GM12878 (cell line): ENCODE measurements at regions not wholly inside any gene's neighbourhood (a gene's known extent, or its start where the extent isn't known, plus 50 kb on each side); places are given as distances from the start of the nearest gene placed in this dataset.

ENCODE experiments used
- ATAC-seq: fragments of 200-7000 bp; cut with Tn5 transposase; 3 replicates; pipeline ENCODE4 v1.9.1; 2020; ENCODE audit warnings: mild to moderate bottlenecking, moderate library complexity
- BruUV-seq: library from RNA; stranded (reverse); fragments of 400-500 nt; replicated peaks from 2 replicates; lab custom pipeline; 2021; lab: Mats Ljungman, UMichigan
- CTCF ChIA-PET: fragments of 300-600 bp; sonication (Branson Sonifier 250); formaldehyde crosslinking; extraction: SDS; loops from one replicate; lab custom pipeline; 2021; ENCODE audit warnings: inconsistent platforms; lab: Yijun Ruan, JAX
- POLR2A ChIA-PET: fragments of 350-600 bp; formaldehyde crosslinking; extraction: SDS; loops from one replicate; lab custom pipeline; 2021; ENCODE audit warnings: inconsistent platforms; lab: Charles Lee
- RAD21 ChIA-PET: fragments of 300-600 bp; sonication (Branson Sonifier 250); formaldehyde crosslinking; loops from one replicate; lab custom pipeline; 2023; ENCODE audit warnings: antibody characterized with exemption; ENCODE audit not compliant: unreplicated experiment; lab: Charles Lee
- SMC1A ChIA-PET: fragments of 300-600 bp; sonication (Branson Sonifier 250); formaldehyde crosslinking; loops from one replicate; lab custom pipeline; 2023; ENCODE audit not compliant: unreplicated experiment, uncharacterized antibody; lab: Charles Lee
- DNase-seq: peaks from one replicate; pipeline ENCODE4 v3.0.0-alpha.2; 2011; ENCODE audit warnings: low read depth, low spot score
- FAIRE-seq: peaks from 3 replicates; lab custom pipeline; 2011; peaks lifted over from hg19 to GRCh38; lab: Jason Lieb, UNC
- H2AFZ ChIP-seq: 2 replicates; pipeline ENCODE4 v1.6.0; 2011; ENCODE audit warnings: low read depth, low read length, control low read depth; ENCODE audit not compliant: control insufficient read depth
- H3K27ac ChIP-seq: 2 replicates; pipeline ENCODE4 v1.5.1; 2011; ENCODE audit warnings: control low read depth; ENCODE audit not compliant: control insufficient read depth, insufficient read depth
- H3K27me3 ChIP-seq, 2 experiments: replicated peaks in 1 of 2; 2 replicates each; pipeline versions ENCODE4 v1.6.0 to v1.6.1; 2011; ENCODE audit warnings: low read length in 1 of 2; ENCODE audit not compliant: control insufficient read depth in 2 of 2, insufficient read depth in 2 of 2
- H3K36me3 ChIP-seq, 2 experiments: 2 replicates each; pipeline ENCODE4 v1.5.1; 2011; ENCODE audit warnings: low read length in 1 of 2; ENCODE audit not compliant: control insufficient read depth in 2 of 2, insufficient read depth in 2 of 2
- H3K4me1 ChIP-seq: 2 replicates; pipeline ENCODE4 v1.6.1; 2011; ENCODE audit warnings: mild to moderate bottlenecking, low read length, moderate library complexity, mixed read lengths; ENCODE audit not compliant: control insufficient read depth, insufficient read depth
- H3K4me2 ChIP-seq: 2 replicates; pipeline ENCODE4 v1.6.0; 2011; ENCODE audit warnings: control low read depth; ENCODE audit not compliant: control insufficient read depth, insufficient read depth
- H3K4me3 ChIP-seq: fragments of 200-600 bp; sonication (generic); 2 replicates; pipeline ENCODE4 v1.5.1; 2016
- H3K79me2 ChIP-seq: 2 replicates; pipeline ENCODE4 v1.6.0; 2011; ENCODE audit warnings: low read length; ENCODE audit not compliant: control insufficient read depth, insufficient read depth
- H3K9ac ChIP-seq: 2 replicates; pipeline ENCODE4 v1.8.0; 2011; ENCODE audit warnings: low read length, control low read depth, mixed read lengths; ENCODE audit not compliant: control insufficient read depth, insufficient read depth
- H3K9me3 ChIP-seq: replicated peaks from 3 replicates; pipeline ENCODE4 v1.5.1; 2011; ENCODE audit warnings: mild to moderate bottlenecking, low read length; ENCODE audit not compliant: control insufficient read depth, insufficient read depth
- H4K20me1 ChIP-seq: 2 replicates; pipeline ENCODE4 v1.6.0; 2011; ENCODE audit not compliant: control insufficient read depth, insufficient read depth
- ATF7 ChIP-seq: fragments of 450-650 bp; IDR thresholded peaks from 2 replicates; pipeline ENCODE4 v1.6.1; 2016; ENCODE audit warnings: low read depth, mild to moderate bottlenecking
- BACH1 ChIP-seq: fragments of 450-650 bp; IDR thresholded peaks from 2 replicates; pipeline ENCODE4 v1.6.1; 2017; ENCODE audit warnings: mild to moderate bottlenecking, borderline replicate concordance
- CBX5 ChIP-seq: sonication (generic); IDR thresholded peaks from 2 replicates; pipeline ENCODE4 v1.6.1; 2016; ENCODE audit warnings: low read depth, moderate library complexity, mild to moderate bottlenecking, inconsistent platforms
- CEBPB ChIP-seq, 2 experiments: fragments of 150-350 bp in 1 of 2; IDR thresholded peaks; 2 replicates each; pipeline ENCODE4 v1.6.1; 2012 to 2014; ENCODE audit warnings: low read depth in 2 of 2, low read length in 2 of 2, borderline replicate concordance in 1 of 2, inconsistent platforms in 1 of 2
- IRF3 ChIP-seq: fragments of 450-650 bp; IDR thresholded peaks from 2 replicates; pipeline ENCODE4 v1.6.1; 2014; ENCODE audit warnings: mild to moderate bottlenecking
- MAX ChIP-seq: IDR thresholded peaks from 2 replicates; pipeline ENCODE4 v1.6.1; 2012; ENCODE audit warnings: low read depth, low read length, improper control_type of control experiment
- NFIC ChIP-seq: IDR thresholded peaks from 2 replicates; pipeline ENCODE4 v1.6.1; 2012; ENCODE audit warnings: low read depth, mild to moderate bottlenecking, inconsistent platforms, low read length, moderate library complexity
- NR2C2 ChIP-seq: IDR thresholded peaks from 2 replicates; pipeline ENCODE4 v1.6.1; 2011; ENCODE audit warnings: borderline replicate concordance, low read depth; ENCODE audit not compliant: control insufficient read depth, insufficient read length
- SIN3A ChIP-seq: IDR thresholded peaks from 2 replicates; pipeline ENCODE4 v1.6.1; 2012; ENCODE audit warnings: low read depth, low read length, improper control_type of control experiment
- SREBF1 ChIP-seq: IDR thresholded peaks from 2 replicates; pipeline ENCODE4 v1.6.1; 2012; ENCODE audit warnings: mild to moderate bottlenecking, low read length
- ZNF217 ChIP-seq: fragments of 450-650 bp; IDR thresholded peaks from 2 replicates; pipeline ENCODE4 v1.6.1; 2017; ENCODE audit warnings: antibody characterized with exemption, mild to moderate bottlenecking
- ZNF24 ChIP-seq: fragments of 450-650 bp; IDR thresholded peaks from 2 replicates; pipeline ENCODE4 v1.6.1; 2017; ENCODE audit warnings: antibody characterized with exemption, mild to moderate bottlenecking
- WGBS: methylation state at CpG from one replicate; pipeline ENCODE4 v1.1.6; 2016; ENCODE audit warnings: low lambda C conversion rate; ENCODE audit not compliant: insufficient replicate concordance, insufficient coverage; ENCODE audit errors: missing lambda C conversion rate; 5-methylcytosine and 5-hydroxymethylcytosine counted together
- in situ Hi-C: fragments of 300-500 bp; cut with MboI; formaldehyde crosslinking; loops from 9 replicates; pipeline ENCODE4 v1.14.3; 2018; ENCODE audit warnings: mixed read lengths
- intact Hi-C: fragments of 100-400 bp; cut with micrococcal nuclease; formaldehyde crosslinking; loops from one replicate; pipeline ENCODE4 v1.14.2; 2022; ENCODE audit not compliant: unreplicated experiment
- TF ChIP-seq, protein P1 (sequence below): IDR thresholded peaks from 2 replicates; pipeline ENCODE4 v1.6.1; 2011; ENCODE audit warnings: borderline replicate concordance, low read depth, mild to moderate bottlenecking, moderate library complexity, low read length; ENCODE audit not compliant: insufficient read depth, poor library complexity, severe bottlenecking
- TF ChIP-seq, protein P2 (sequence below): fragments of 450-650 bp; IDR thresholded peaks from 2 replicates; pipeline ENCODE4 v1.6.1; 2017; ENCODE audit warnings: mild to moderate bottlenecking
- TF ChIP-seq, protein P3 (sequence below): fragments of 450-650 bp; formaldehyde crosslinking; IDR thresholded peaks from 2 replicates; pipeline ENCODE4 v1.4.0; 2020; ENCODE audit warnings: mild to moderate bottlenecking, moderate library complexity

- TF ChIP-seq IRF3: no peak
- TF ChIP-seq, protein P1, sequence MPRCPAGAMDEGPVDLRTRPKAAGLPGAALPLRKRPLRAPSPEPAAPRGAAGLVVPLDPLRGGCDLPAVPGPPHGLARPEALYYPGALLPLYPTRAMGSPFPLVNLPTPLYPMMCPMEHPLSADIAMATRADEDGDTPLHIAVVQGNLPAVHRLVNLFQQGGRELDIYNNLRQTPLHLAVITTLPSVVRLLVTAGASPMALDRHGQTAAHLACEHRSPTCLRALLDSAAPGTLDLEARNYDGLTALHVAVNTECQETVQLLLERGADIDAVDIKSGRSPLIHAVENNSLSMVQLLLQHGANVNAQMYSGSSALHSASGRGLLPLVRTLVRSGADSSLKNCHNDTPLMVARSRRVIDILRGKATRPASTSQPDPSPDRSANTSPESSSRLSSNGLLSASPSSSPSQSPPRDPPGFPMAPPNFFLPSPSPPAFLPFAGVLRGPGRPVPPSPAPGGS: no peak
- no peak for TF ChIP-seq CBX5
Measured at GRCh38 chr14:98855926-98856715, 415.9 kb downstream of the BCL11B start (continued).

DNA sequence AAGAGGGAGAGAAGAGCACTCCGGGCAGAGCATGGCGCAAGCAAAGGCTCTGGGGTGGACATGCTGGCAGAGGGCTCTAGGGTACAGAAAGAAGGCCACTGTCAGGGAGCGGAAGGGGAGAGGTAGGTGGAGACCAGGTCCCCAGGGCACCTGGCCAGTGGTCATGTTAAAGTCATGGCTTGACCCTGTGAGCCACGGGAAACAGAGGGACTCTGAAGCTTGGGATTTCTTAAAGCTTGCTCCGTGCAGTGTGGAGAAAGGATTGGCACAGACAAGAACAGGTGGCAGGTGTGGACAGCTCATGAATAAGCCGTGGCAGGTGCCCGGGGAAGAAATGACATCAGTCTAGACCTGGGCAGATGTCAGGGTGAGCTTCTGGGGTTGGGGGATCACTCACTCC lies 413.8 kb downstream of the BCL11B start:
- Histone ChIP-seq H3K36me3 (no peaks in the 10 kb centered on the region), H3K4me3 (no peak overlapping the region), H3K79me2 (no peaks in the 10 kb centered on the region), H3K27ac (no peak overlapping the region), H3K9ac (no peak overlapping the region), H3K4me1 (no peaks in the 10 kb centered on the region), H3K27me3 (no peaks in the 10 kb centered on the region), H3K9me3 (no peaks in the 10 kb centered on the region; the same call in 2 of the 3 replicates), H3K4me2 (no peak overlapping the region), H4K20me1 (no peaks in the 10 kb centered on the region), H2AFZ (no peak overlapping the region)
- ChIA-PET RAD21 (no interaction called here), SMC1A (interaction anchor here (0.6 kb wide), 1 partner anchor 218 kb away, joined by 3 read pairs; no protein-coding TSS in a partner anchor), CTCF (no interaction called here), POLR2A (no interaction called here)
- ATAC-seq (no peak), FAIRE-seq (no peak), DNase-seq (no peak)
- WGBS: 31% methylated on average over 7 of the region's 7 CpGs
- in situ Hi-C loops (no loop called here), intact Hi-C loops (no loop called here)
- no TSS peak for BruUV-seq
- no peak for TF ChIP-seq ZNF24
- TF ChIP-seq SREBF1: no peak
- TF ChIP-seq, protein P2, sequence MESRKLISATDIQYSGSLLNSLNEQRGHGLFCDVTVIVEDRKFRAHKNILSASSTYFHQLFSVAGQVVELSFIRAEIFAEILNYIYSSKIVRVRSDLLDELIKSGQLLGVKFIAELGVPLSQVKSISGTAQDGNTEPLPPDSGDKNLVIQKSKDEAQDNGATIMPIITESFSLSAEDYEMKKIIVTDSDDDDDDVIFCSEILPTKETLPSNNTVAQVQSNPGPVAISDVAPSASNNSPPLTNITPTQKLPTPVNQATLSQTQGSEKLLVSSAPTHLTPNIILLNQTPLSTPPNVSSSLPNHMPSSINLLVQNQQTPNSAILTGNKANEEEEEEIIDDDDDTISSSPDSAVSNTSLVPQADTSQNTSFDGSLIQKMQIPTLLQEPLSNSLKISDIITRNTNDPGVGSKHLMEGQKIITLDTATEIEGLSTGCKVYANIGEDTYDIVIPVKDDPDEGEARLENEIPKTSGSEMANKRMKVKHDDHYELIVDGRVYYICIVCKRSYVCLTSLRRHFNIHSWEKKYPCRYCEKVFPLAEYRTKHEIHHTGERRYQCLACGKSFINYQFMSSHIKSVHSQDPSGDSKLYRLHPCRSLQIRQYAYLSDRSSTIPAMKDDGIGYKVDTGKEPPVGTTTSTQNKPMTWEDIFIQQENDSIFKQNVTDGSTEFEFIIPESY: no peak
- no peak for TF ChIP-seq ATF7
- no peak for TF ChIP-seq BACH1
- TF ChIP-seq MAX: no peak
- no peak for TF ChIP-seq NFIC
- TF ChIP-seq SIN3A: no peak
- TF ChIP-seq, protein P3, sequence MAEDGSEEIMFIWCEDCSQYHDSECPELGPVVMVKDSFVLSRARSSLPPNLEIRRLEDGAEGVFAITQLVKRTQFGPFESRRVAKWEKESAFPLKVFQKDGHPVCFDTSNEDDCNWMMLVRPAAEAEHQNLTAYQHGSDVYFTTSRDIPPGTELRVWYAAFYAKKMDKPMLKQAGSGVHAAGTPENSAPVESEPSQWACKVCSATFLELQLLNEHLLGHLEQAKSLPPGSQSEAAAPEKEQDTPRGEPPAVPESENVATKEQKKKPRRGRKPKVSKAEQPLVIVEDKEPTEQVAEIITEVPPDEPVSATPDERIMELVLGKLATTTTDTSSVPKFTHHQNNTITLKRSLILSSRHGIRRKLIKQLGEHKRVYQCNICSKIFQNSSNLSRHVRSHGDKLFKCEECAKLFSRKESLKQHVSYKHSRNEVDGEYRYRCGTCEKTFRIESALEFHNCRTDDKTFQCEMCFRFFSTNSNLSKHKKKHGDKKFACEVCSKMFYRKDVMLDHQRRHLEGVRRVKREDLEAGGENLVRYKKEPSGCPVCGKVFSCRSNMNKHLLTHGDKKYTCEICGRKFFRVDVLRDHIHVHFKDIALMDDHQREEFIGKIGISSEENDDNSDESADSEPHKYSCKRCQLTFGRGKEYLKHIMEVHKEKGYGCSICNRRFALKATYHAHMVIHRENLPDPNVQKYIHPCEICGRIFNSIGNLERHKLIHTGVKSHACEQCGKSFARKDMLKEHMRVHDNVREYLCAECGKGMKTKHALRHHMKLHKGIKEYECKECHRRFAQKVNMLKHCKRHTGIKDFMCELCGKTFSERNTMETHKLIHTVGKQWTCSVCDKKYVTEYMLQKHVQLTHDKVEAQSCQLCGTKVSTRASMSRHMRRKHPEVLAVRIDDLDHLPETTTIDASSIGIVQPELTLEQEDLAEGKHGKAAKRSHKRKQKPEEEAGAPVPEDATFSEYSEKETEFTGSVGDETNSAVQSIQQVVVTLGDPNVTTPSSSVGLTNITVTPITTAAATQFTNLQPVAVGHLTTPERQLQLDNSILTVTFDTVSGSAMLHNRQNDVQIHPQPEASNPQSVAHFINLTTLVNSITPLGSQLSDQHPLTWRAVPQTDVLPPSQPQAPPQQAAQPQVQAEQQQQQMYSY (CRISPR knock-in tag): no peak
- TF ChIP-seq NR2C2: no peak
- no peak for TF ChIP-seq CEBPB (IDR thresholded peaks at IDR 0.05; ENCODE audit: borderline replicate concordance in 1 of 2, low read depth in 2 of 2, low read length in 2 of 2)
- no peak for TF ChIP-seq ZNF217
